H1 (cell line): ENCODE measurements at regions not wholly inside any gene's neighbourhood (a gene's known extent, or its start where the extent isn't known, plus 50 kb on each side); places are given as distances from the start of the nearest gene placed in this dataset.

ENCODE experiments used
- CHD1 ChIP-seq: IDR thresholded peaks from 2 replicates; pipeline ENCODE4 v1.6.1; 2012; ENCODE audit warnings: low read depth, low read length, improper control_type of control experiment
- GABPA ChIP-seq: IDR thresholded peaks from 2 replicates; pipeline ENCODE4 v1.6.1; 2011; ENCODE audit warnings: mild to moderate bottlenecking, low read length, moderate library complexity, borderline replicate concordance; ENCODE audit not compliant: insufficient read depth
- TBP ChIP-seq: IDR thresholded peaks from 2 replicates; pipeline ENCODE4 v1.6.1; 2011; ENCODE audit warnings: low read depth, low read length, improper control_type of control experiment
- TF ChIP-seq, protein P1 (sequence below): fragments of 300-600 bp; sonication (generic); IDR thresholded peaks from 2 replicates; pipeline ENCODE4 v1.7.1; 2012; ENCODE audit warnings: low read length, moderate library complexity, mild to moderate bottlenecking, inconsistent platforms; ENCODE audit not compliant: insufficient replicate concordance

DNA sequence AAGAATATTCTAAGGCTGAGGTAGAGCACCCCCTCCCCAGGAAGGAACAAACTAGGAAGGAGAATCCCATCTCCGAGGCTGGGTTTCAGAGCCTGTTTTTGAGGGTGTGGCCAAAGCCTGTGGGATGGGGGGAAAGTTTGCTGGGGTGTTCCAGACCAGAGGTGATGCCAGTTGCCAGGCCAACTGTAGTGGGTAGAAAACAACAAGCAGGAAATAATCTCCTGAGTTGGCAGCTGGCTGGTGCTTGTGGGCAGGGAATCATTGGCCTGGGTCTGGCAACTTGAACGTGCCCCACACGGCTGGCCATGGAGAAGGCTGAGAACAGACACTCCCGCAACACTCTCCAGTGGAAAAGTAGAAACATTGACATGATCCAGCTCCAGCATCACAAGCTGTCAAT is 385.6 kb downstream of the ETS1 start (continued):
- TF ChIP-seq, protein P1, sequence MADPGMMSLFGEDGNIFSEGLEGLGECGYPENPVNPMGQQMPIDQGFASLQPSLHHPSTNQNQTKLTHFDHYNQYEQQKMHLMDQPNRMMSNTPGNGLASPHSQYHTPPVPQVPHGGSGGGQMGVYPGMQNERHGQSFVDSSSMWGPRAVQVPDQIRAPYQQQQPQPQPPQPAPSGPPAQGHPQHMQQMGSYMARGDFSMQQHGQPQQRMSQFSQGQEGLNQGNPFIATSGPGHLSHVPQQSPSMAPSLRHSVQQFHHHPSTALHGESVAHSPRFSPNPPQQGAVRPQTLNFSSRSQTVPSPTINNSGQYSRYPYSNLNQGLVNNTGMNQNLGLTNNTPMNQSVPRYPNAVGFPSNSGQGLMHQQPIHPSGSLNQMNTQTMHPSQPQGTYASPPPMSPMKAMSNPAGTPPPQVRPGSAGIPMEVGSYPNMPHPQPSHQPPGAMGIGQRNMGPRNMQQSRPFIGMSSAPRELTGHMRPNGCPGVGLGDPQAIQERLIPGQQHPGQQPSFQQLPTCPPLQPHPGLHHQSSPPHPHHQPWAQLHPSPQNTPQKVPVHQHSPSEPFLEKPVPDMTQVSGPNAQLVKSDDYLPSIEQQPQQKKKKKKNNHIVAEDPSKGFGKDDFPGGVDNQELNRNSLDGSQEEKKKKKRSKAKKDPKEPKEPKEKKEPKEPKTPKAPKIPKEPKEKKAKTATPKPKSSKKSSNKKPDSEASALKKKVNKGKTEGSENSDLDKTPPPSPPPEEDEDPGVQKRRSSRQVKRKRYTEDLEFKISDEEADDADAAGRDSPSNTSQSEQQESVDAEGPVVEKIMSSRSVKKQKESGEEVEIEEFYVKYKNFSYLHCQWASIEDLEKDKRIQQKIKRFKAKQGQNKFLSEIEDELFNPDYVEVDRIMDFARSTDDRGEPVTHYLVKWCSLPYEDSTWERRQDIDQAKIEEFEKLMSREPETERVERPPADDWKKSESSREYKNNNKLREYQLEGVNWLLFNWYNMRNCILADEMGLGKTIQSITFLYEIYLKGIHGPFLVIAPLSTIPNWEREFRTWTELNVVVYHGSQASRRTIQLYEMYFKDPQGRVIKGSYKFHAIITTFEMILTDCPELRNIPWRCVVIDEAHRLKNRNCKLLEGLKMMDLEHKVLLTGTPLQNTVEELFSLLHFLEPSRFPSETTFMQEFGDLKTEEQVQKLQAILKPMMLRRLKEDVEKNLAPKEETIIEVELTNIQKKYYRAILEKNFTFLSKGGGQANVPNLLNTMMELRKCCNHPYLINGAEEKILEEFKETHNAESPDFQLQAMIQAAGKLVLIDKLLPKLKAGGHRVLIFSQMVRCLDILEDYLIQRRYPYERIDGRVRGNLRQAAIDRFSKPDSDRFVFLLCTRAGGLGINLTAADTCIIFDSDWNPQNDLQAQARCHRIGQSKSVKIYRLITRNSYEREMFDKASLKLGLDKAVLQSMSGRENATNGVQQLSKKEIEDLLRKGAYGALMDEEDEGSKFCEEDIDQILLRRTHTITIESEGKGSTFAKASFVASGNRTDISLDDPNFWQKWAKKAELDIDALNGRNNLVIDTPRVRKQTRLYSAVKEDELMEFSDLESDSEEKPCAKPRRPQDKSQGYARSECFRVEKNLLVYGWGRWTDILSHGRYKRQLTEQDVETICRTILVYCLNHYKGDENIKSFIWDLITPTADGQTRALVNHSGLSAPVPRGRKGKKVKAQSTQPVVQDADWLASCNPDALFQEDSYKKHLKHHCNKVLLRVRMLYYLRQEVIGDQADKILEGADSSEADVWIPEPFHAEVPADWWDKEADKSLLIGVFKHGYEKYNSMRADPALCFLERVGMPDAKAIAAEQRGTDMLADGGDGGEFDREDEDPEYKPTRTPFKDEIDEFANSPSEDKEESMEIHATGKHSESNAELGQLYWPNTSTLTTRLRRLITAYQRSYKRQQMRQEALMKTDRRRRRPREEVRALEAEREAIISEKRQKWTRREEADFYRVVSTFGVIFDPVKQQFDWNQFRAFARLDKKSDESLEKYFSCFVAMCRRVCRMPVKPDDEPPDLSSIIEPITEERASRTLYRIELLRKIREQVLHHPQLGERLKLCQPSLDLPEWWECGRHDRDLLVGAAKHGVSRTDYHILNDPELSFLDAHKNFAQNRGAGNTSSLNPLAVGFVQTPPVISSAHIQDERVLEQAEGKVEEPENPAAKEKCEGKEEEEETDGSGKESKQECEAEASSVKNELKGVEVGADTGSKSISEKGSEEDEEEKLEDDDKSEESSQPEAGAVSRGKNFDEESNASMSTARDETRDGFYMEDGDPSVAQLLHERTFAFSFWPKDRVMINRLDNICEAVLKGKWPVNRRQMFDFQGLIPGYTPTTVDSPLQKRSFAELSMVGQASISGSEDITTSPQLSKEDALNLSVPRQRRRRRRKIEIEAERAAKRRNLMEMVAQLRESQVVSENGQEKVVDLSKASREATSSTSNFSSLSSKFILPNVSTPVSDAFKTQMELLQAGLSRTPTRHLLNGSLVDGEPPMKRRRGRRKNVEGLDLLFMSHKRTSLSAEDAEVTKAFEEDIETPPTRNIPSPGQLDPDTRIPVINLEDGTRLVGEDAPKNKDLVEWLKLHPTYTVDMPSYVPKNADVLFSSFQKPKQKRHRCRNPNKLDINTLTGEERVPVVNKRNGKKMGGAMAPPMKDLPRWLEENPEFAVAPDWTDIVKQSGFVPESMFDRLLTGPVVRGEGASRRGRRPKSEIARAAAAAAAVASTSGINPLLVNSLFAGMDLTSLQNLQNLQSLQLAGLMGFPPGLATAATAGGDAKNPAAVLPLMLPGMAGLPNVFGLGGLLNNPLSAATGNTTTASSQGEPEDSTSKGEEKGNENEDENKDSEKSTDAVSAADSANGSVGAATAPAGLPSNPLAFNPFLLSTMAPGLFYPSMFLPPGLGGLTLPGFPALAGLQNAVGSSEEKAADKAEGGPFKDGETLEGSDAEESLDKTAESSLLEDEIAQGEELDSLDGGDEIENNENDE = no peak
- TF ChIP-seq CHD1 (no peak), TBP (no peak), GABPA (no peak)
